H9 (cell line): ENCODE measurements at regions not wholly inside any gene's neighbourhood (a gene's known extent, or its start where the extent isn't known, plus 50 kb on each side); places are given as distances from the start of the nearest gene placed in this dataset.

Source experiments
- DNase-seq: peaks from one replicate; pipeline ENCODE4 v3.0.0-alpha.2; 2017
- H2AFZ ChIP-seq: one replicate; pipeline ENCODE4 v1.6.1; 2013; ENCODE audit warnings: mild to moderate bottlenecking, low read length, control low read depth, moderate library complexity
- H2AK5ac ChIP-seq: 2 replicates; pipeline ENCODE4 v1.6.1; 2013; ENCODE audit warnings: low read length, control low read depth, mixed read lengths; ENCODE audit not compliant: insufficient read length
- H2BK120ac ChIP-seq: one replicate; pipeline ENCODE4 v1.6.1; 2013; ENCODE audit warnings: low read depth, mild to moderate bottlenecking, low read length, control low read depth, inconsistent platforms; ENCODE audit not compliant: poor library complexity, severe bottlenecking
- H2BK12ac ChIP-seq: 2 replicates; pipeline ENCODE4 v1.6.1; 2013; ENCODE audit warnings: low read length, control low read depth, mixed read lengths, low read depth; ENCODE audit not compliant: insufficient read length
- H2BK15ac ChIP-seq: 2 replicates; pipeline ENCODE4 v1.6.1; 2013; ENCODE audit warnings: low read depth, low read length, control low read depth
- H2BK20ac ChIP-seq: one replicate; pipeline ENCODE4 v1.6.1; 2013; ENCODE audit warnings: low read depth, mild to moderate bottlenecking, low read length, control low read depth, inconsistent platforms; ENCODE audit not compliant: poor library complexity, severe bottlenecking
- H2BK5ac ChIP-seq: 2 replicates; pipeline ENCODE4 v1.6.1; 2013; ENCODE audit warnings: low read length, control low read depth, mixed read lengths; ENCODE audit not compliant: insufficient read length
- H3K14ac ChIP-seq: 2 replicates; pipeline ENCODE4 v1.6.1; 2013; ENCODE audit warnings: low read length, control low read depth; ENCODE audit not compliant: insufficient read depth
- H3K18ac ChIP-seq: 2 replicates; pipeline ENCODE4 v1.6.1; 2013; ENCODE audit warnings: low read depth, mild to moderate bottlenecking, mixed read lengths, low read length, control low read depth; ENCODE audit not compliant: insufficient read length
- H3K23ac ChIP-seq: 2 replicates; pipeline ENCODE4 v1.6.1; 2013; ENCODE audit warnings: low read length, control low read depth, mixed read lengths, low read depth; ENCODE audit not compliant: insufficient read length
- H3K23me2 ChIP-seq: 2 replicates; pipeline ENCODE4 v1.6.1; 2013; ENCODE audit warnings: low read depth, mild to moderate bottlenecking, mixed read lengths, low read length, control low read depth; ENCODE audit not compliant: insufficient read length, poor library complexity, severe bottlenecking
- H3K27ac ChIP-seq: 2 replicates; pipeline ENCODE4 v1.5.1; 2013; ENCODE audit warnings: low read length, control low read depth, mixed read lengths, low read depth; ENCODE audit not compliant: insufficient read length
- H3K27me3 ChIP-seq: 2 replicates; pipeline ENCODE4 v1.6.1; 2013; ENCODE audit warnings: low read length, control low read depth, inconsistent platforms; ENCODE audit not compliant: insufficient read depth
- H3K4ac ChIP-seq: 2 replicates; pipeline ENCODE4 v1.6.1; 2013; ENCODE audit warnings: low read depth, mild to moderate bottlenecking, control low read depth, inconsistent platforms, low read length, moderate library complexity
- H3K4me1 ChIP-seq: 2 replicates; pipeline ENCODE4 v1.6.1; 2013; ENCODE audit warnings: low read length, control low read depth, inconsistent platforms; ENCODE audit not compliant: insufficient read depth
- H3K4me2 ChIP-seq: 2 replicates; pipeline ENCODE4 v1.6.1; 2013; ENCODE audit warnings: low read length, control low read depth, mixed read lengths; ENCODE audit not compliant: insufficient read length, insufficient read depth
- H3K56ac ChIP-seq: 2 replicates; pipeline ENCODE4 v1.6.1; 2013; ENCODE audit warnings: low read depth, mild to moderate bottlenecking, mixed read lengths, low read length, control low read depth; ENCODE audit not compliant: insufficient read length
- H3K79me1 ChIP-seq: 2 replicates; pipeline ENCODE4 v1.6.1; 2013; ENCODE audit warnings: low read depth, mild to moderate bottlenecking, moderate library complexity, low read length, control low read depth, inconsistent platforms; ENCODE audit not compliant: insufficient read depth, poor library complexity, severe bottlenecking
- H3K79me2 ChIP-seq: 2 replicates; pipeline ENCODE4 v1.6.1; 2013; ENCODE audit warnings: low read length, control low read depth, inconsistent platforms; ENCODE audit not compliant: insufficient read depth
- H3K9ac ChIP-seq: 2 replicates; pipeline ENCODE4 v1.6.1; 2013; ENCODE audit warnings: low read length, control low read depth, mixed read lengths; ENCODE audit not compliant: insufficient read length; ENCODE audit errors: extremely low read depth
- H3K9me3 ChIP-seq: one replicate; pipeline ENCODE4 v1.6.1; 2013; ENCODE audit warnings: low read depth, low read length, inconsistent platforms; ENCODE audit not compliant: control insufficient read depth
- H3T11ph ChIP-seq: one replicate; pipeline ENCODE4 v1.6.1; 2013; ENCODE audit warnings: mild to moderate bottlenecking, low read length, control low read depth, inconsistent platforms
- H4K20me1 ChIP-seq: one replicate; pipeline ENCODE4 v1.6.1; 2013; ENCODE audit not compliant: control insufficient read depth, insufficient read length, insufficient read depth
- H4K5ac ChIP-seq: 2 replicates; pipeline ENCODE4 v1.6.1; 2013; ENCODE audit warnings: low read depth, mild to moderate bottlenecking, mixed read lengths, low read length, control low read depth; ENCODE audit not compliant: insufficient read length
- H4K8ac ChIP-seq: replicated peaks from 2 replicates; pipeline ENCODE4 v1.6.1; 2013; ENCODE audit warnings: low read length, control low read depth, mixed read lengths, low read depth; ENCODE audit not compliant: insufficient read length
- H4K91ac ChIP-seq: 2 replicates; pipeline ENCODE4 v1.6.1; 2013; ENCODE audit warnings: low read depth, mild to moderate bottlenecking, moderate library complexity, mixed read lengths, low read length, control low read depth; ENCODE audit not compliant: insufficient read length
- H3K27ac Mint-ChIP-seq, 3 experiments: 2 replicates in 2 of 3; 3 replicates in 1 of 3; pipeline ENCODE4 v1.8.0; 2020 to 2021; ENCODE audit warnings: mixed read lengths in 3 of 3, mild to moderate bottlenecking in 1 of 3, moderate library complexity in 1 of 3
- H3K27me3 Mint-ChIP-seq: 2 replicates; pipeline ENCODE4 v1.8.0; 2021; ENCODE audit warnings: low read depth, mild to moderate bottlenecking, moderate library complexity, mixed read lengths
- H3K36me3 Mint-ChIP-seq, 3 experiments: 2 replicates in 2 of 3; 3 replicates in 1 of 3; pipeline ENCODE4 v1.8.0; 2020 to 2021; ENCODE audit warnings: low read depth in 3 of 3, mixed read lengths in 3 of 3; ENCODE audit not compliant: insufficient read depth in 1 of 3
- H3K4me1 Mint-ChIP-seq, 2 experiments: 2 replicates each; pipeline ENCODE4 v1.8.0; 2020; ENCODE audit warnings: mixed read lengths in 2 of 2
- H3K4me3 Mint-ChIP-seq, 2 experiments: 2 replicates in 1 of 2; 3 replicates in 1 of 2; pipeline ENCODE4 v1.8.0; 2020 to 2021; ENCODE audit warnings: mild to moderate bottlenecking in 2 of 2, mixed read lengths in 2 of 2, moderate library complexity in 1 of 2
- H3K9me3 Mint-ChIP-seq, 2 experiments: 2 replicates in 1 of 2; 3 replicates in 1 of 2; pipeline ENCODE4 v1.8.0; 2020; ENCODE audit warnings: mild to moderate bottlenecking in 2 of 2, mixed read lengths in 2 of 2, moderate library complexity in 1 of 2
- CTCF ChIP-seq: fragments of 200-600 bp; sonication (generic); conservative IDR thresholded peaks from 3 replicates; pipeline ENCODE4 v1.8.0; 2021; ENCODE audit warnings: antibody characterized with exemption, mild to moderate bottlenecking
- WGBS: extraction: QIAGEN DNeasy Blood & Tissue Kit; methylation state at CpG from one replicate; pipeline ENCODE4 v1.1.7; 2013; ENCODE audit warnings: missing lambda C conversion rate, low lambda C conversion rate, mixed read lengths; ENCODE audit not compliant: insufficient read length; ENCODE audit errors: extremely low coverage; 5-methylcytosine and 5-hydroxymethylcytosine counted together

GRCh38 chr1:194073833-194074232, 887.4 kb upstream of the B3GALT2 start:
- no peak for DNase-seq
- Histone ChIP-seq H2BK12ac (no peak overlapping the region), H3K9me3 (no peaks in the 10 kb centered on the region), H4K8ac (no peak overlapping the region), H4K20me1 (no peaks in the 10 kb centered on the region), H4K91ac (no peak overlapping the region), H3K23ac (no peak overlapping the region), H3K23me2 (no peaks in the 10 kb centered on the region), H3K27ac (no peak overlapping the region), H2AK5ac (no peak overlapping the region), H3K79me1 (no peaks in the 10 kb centered on the region), H2BK15ac (no peak overlapping the region), H3K4me2 (no peak overlapping the region), H3K18ac (no peak overlapping the region), H3K9ac (no peak overlapping the region), H3K27me3 (no peaks in the 10 kb centered on the region), H4K5ac (no peak overlapping the region), H3K4me1 (no peaks in the 10 kb centered on the region), H2BK120ac (no peak overlapping the region), H3T11ph (no peak overlapping the region), H3K14ac (no peak overlapping the region), H2BK20ac (no peak overlapping the region), H3K4ac (no peak overlapping the region), H3K56ac (no peak overlapping the region), H2AFZ (no peak overlapping the region), H2BK5ac (no peak overlapping the region), H3K79me2 (no peaks in the 10 kb centered on the region)
- H3K9me3 Mint-ChIP-seq, result peaks cover 0 to 3% of the 10 kb centered on the region in 2 experiments; a peak in 1 of 5 replicates
- WGBS, result no CpG with 5 or more reads among the region's 3 CpGs
- no peak overlapping the region for H3K4me3 Mint-ChIP-seq
- H3K27me3 Mint-ChIP-seq, result no peaks in the 10 kb centered on the region
- TF ChIP-seq CTCF, result no peak
- no peak overlapping the region for H3K27ac Mint-ChIP-seq
- H3K36me3 Mint-ChIP-seq, result no peaks in the 10 kb centered on the region
- peaks cover 0 to 7% of the 10 kb centered on the region in 2 experiments; a peak in 2 of 4 replicates for H3K4me1 Mint-ChIP-seq
